Breast epithelium (tissue), 3 donors: ENCODE measurements at regions not wholly inside any gene's neighbourhood (a gene's known extent, or its start where the extent isn't known, plus 50 kb on each side); places are given as distances from the start of the nearest gene placed in this dataset.

Experiments used
- POLR2A ChIP-seq: fragments of 450-650 bp; IDR thresholded peaks from one replicate; pipeline ENCODE4 v1.6.1; 2016; ENCODE audit warnings: antibody characterized with exemption, mild to moderate bottlenecking, moderate library complexity
- TF ChIP-seq, protein P1 (sequence below), 3 donors: fragments of 450-650 bp; IDR thresholded peaks; one replicate each; pipeline ENCODE4 v1.5.1; 2016 to 2017; ENCODE audit warnings: antibody characterized with exemption in 3 of 3, mild to moderate bottlenecking in 3 of 3, moderate library complexity in 3 of 3

- TF ChIP-seq, protein P1, sequence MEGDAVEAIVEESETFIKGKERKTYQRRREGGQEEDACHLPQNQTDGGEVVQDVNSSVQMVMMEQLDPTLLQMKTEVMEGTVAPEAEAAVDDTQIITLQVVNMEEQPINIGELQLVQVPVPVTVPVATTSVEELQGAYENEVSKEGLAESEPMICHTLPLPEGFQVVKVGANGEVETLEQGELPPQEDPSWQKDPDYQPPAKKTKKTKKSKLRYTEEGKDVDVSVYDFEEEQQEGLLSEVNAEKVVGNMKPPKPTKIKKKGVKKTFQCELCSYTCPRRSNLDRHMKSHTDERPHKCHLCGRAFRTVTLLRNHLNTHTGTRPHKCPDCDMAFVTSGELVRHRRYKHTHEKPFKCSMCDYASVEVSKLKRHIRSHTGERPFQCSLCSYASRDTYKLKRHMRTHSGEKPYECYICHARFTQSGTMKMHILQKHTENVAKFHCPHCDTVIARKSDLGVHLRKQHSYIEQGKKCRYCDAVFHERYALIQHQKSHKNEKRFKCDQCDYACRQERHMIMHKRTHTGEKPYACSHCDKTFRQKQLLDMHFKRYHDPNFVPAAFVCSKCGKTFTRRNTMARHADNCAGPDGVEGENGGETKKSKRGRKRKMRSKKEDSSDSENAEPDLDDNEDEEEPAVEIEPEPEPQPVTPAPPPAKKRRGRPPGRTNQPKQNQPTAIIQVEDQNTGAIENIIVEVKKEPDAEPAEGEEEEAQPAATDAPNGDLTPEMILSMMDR (IDR thresholded peaks at IDR 0.05): no peak
- TF ChIP-seq POLR2A: no peak
These were observed 320.0 kb downstream of the LRATD1 start for GRCh38 chr2:14952400-14952963.
